ENCODE measurements at regions not wholly inside any gene's neighbourhood (a gene's known extent, or its start where the extent isn't known, plus 50 kb on each side); places are given as distances from the start of the nearest gene placed in this dataset.

- Histone ChIP-seq H3K27me3 (ENCODE audit: control insufficient read depth, insufficient read depth, low read length) (no peaks in the 10 kb centered on the region), H3K4me3 (ENCODE audit: low read depth, low read length) (no peak overlapping the region), H3K36me3 (ENCODE audit: control insufficient read depth, insufficient read depth, low read length) (no peaks in the 10 kb centered on the region)
- ChIA-PET POLR2A (no interaction called here), CTCF (no interaction called here)
- no peak for TF ChIP-seq CTCF (IDR thresholded peaks at IDR 0.05; ENCODE audit: insufficient read depth, low read depth, low read length)
- DNase-seq (ENCODE audit: low read depth) = no peak
These were observed 571.9 kb downstream of the TAFA4 start for GRCh38 chr3:68360492-68360891.

- no peak for DNase-seq (ENCODE audit: low read depth)
- Histone ChIP-seq H3K4me3 (ENCODE audit: low read depth, low read length) (no peak overlapping the region), H3K36me3 (ENCODE audit: control insufficient read depth, insufficient read depth, low read length) (no peaks in the 10 kb centered on the region), H3K27me3 (ENCODE audit: control insufficient read depth, insufficient read depth, low read length) (no peaks in the 10 kb centered on the region)
- ChIA-PET POLR2A (no interaction called here), CTCF (no interaction called here)
- TF ChIP-seq CTCF (IDR thresholded peaks at IDR 0.05; ENCODE audit: insufficient read depth, low read depth, low read length) = no peak
These were observed 586.6 kb downstream of the TAFA4 start for GRCh38 chr3:68345781-68346180.

GRCh38 chr3:68342426-68342825, 589.9 kb downstream of the TAFA4 start:
- Histone ChIP-seq H3K36me3 (ENCODE audit: control insufficient read depth, insufficient read depth, low read length) (no peaks in the 10 kb centered on the region), H3K4me3 (ENCODE audit: low read depth, low read length) (no peak overlapping the region), H3K27me3 (ENCODE audit: control insufficient read depth, insufficient read depth, low read length) (no peaks in the 10 kb centered on the region)
- no peak for DNase-seq (ENCODE audit: low read depth)
- POLR2A ChIA-PET = no interaction called here
- CTCF ChIA-PET = no interaction called here
- TF ChIP-seq CTCF (IDR thresholded peaks at IDR 0.05; ENCODE audit: insufficient read depth, low read depth, low read length) = no peak

- no peak overlapping the region for H3K4me3 ChIP-seq (ENCODE audit: low read depth, low read length)
- no peaks in the 10 kb centered on the region for H3K36me3 ChIP-seq (ENCODE audit: control insufficient read depth, insufficient read depth, low read length)
- TF ChIP-seq CTCF (IDR thresholded peaks at IDR 0.05; ENCODE audit: insufficient read depth, low read depth, low read length) = no peak
- POLR2A ChIA-PET = no interaction called here
- CTCF ChIA-PET = no interaction called here
- DNase-seq (ENCODE audit: low read depth) = no peak
- no peaks in the 10 kb centered on the region for H3K27me3 ChIP-seq (ENCODE audit: control insufficient read depth, insufficient read depth, low read length)
These were observed 596.3 kb downstream of the TAFA4 start for GRCh38 chr3:68336042-68336441.

GRCh38 chr3:68334367-68334986, 597.9 kb downstream of the TAFA4 start:
- no peak overlapping the region for H3K4me3 ChIP-seq (ENCODE audit: low read depth, low read length)
- POLR2A ChIA-PET = no interaction called here
- no peak for DNase-seq (ENCODE audit: low read depth)
- CTCF ChIA-PET = interaction anchor here (0.6 kb wide), 1 partner anchor 349 kb away, joined by 4 read pairs; no protein-coding TSS in a partner anchor
- TF ChIP-seq CTCF (IDR thresholded peaks at IDR 0.05; ENCODE audit: insufficient read depth, low read depth, low read length) = no peak
- no peaks in the 10 kb centered on the region for H3K36me3 ChIP-seq (ENCODE audit: control insufficient read depth, insufficient read depth, low read length)
- H3K27me3 ChIP-seq (ENCODE audit: control insufficient read depth, insufficient read depth, low read length) = no peaks in the 10 kb centered on the region
